ENCODE measurements at regions not wholly inside any gene's neighbourhood (a gene's known extent, or its start where the extent isn't known, plus 50 kb on each side); places are given as distances from the start of the nearest gene placed in this dataset.

DNA sequence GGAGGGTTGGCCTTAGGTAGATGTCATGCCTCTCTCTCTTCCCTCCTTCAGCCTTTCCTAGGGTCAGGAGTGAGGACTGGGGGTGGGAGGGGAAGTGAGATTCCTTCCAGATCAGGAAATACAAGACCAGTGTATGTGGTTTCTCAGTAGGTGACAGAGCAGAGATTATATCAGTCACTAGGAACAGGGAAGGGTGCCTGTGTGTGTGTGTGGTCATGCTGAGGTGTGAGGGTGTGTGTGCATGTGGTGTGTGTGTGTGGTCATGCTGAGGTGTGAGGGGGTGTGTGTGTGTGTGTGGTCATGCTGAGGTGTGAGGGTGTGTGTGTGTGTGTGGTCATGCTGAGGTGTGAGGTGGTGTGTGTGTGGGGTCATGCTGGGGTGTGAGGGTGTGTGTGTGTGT, 259.8 kb downstream of the LOXHD1 start (continued):
- TF ChIP-seq NKRF (IDR thresholded peaks at IDR 0.05; ENCODE audit: borderline replicate concordance): no peak
- TF ChIP-seq SIN3B (IDR thresholded peaks at IDR 0.05; ENCODE audit: low read depth): no peak
- TF ChIP-seq BDP1 (IDR thresholded peaks at IDR 0.05; ENCODE audit: insufficient read depth, insufficient read length): no peak
- no peak for TF ChIP-seq MYC (IDR thresholded peaks at IDR 0.05; ENCODE audit: low read depth, low read length)
- TF ChIP-seq MYC (CRISPR knock-in tag; IDR thresholded peaks at IDR 0.05; ENCODE audit: borderline replicate concordance, low read depth): no peak
- peak; percentile 66; the same call in 1 of the 2 replicates for TF ChIP-seq ESRRA (IDR thresholded peaks at IDR 0.05; ENCODE audit: borderline replicate concordance, low read depth)
- TF ChIP-seq DMBX1 (CRISPR knock-in tag; IDR thresholded peaks at IDR 0.05; ENCODE audit: borderline replicate concordance): no peak
- TF ChIP-seq MYNN (IDR thresholded peaks at IDR 0.05): 0 out of 2 replicates have a peak, but pooled peaks have one; percentile 26
- TF ChIP-seq MYNN (CRISPR knock-in tag; IDR thresholded peaks at IDR 0.05): no peak
- peak; percentile 30; the same call in 1 of the 2 replicates for TF ChIP-seq CTBP1 (IDR thresholded peaks at IDR 0.05; ENCODE audit: borderline replicate concordance)
- no peak for TF ChIP-seq ERF (CRISPR knock-in tag; IDR thresholded peaks at IDR 0.05)
- TF ChIP-seq GABPB1 (CRISPR knock-in tag; IDR thresholded peaks at IDR 0.05): no peak
- no peak for TF ChIP-seq SIX5 (IDR thresholded peaks at IDR 0.05; ENCODE audit: borderline replicate concordance in 1 of 2, insufficient read depth in 1 of 2, low read depth in 1 of 2, low read length in 2 of 2)
- no peak for TF ChIP-seq FOXK2 (conservative IDR thresholded peaks at IDR 0.05 in 1 of 2, IDR thresholded peaks at IDR 0.05 in 1 of 2; ENCODE audit: low read depth in 2 of 2)
- TF ChIP-seq, protein P1, sequence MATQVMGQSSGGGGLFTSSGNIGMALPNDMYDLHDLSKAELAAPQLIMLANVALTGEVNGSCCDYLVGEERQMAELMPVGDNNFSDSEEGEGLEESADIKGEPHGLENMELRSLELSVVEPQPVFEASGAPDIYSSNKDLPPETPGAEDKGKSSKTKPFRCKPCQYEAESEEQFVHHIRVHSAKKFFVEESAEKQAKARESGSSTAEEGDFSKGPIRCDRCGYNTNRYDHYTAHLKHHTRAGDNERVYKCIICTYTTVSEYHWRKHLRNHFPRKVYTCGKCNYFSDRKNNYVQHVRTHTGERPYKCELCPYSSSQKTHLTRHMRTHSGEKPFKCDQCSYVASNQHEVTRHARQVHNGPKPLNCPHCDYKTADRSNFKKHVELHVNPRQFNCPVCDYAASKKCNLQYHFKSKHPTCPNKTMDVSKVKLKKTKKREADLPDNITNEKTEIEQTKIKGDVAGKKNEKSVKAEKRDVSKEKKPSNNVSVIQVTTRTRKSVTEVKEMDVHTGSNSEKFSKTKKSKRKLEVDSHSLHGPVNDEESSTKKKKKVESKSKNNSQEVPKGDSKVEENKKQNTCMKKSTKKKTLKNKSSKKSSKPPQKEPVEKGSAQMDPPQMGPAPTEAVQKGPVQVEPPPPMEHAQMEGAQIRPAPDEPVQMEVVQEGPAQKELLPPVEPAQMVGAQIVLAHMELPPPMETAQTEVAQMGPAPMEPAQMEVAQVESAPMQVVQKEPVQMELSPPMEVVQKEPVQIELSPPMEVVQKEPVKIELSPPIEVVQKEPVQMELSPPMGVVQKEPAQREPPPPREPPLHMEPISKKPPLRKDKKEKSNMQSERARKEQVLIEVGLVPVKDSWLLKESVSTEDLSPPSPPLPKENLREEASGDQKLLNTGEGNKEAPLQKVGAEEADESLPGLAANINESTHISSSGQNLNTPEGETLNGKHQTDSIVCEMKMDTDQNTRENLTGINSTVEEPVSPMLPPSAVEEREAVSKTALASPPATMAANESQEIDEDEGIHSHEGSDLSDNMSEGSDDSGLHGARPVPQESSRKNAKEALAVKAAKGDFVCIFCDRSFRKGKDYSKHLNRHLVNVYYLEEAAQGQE (IDR thresholded peaks at IDR 0.05; ENCODE audit: borderline replicate concordance): no peak
- TF ChIP-seq, protein P1 (CRISPR knock-in tag; IDR thresholded peaks at IDR 0.05; ENCODE audit: low read depth): no peak
- TF ChIP-seq ZBTB43 (CRISPR knock-in tag; IDR thresholded peaks at IDR 0.05): no peak
- peak; percentile 46; the same call in 1 of the 2 replicates for TF ChIP-seq ARID1B (IDR thresholded peaks at IDR 0.05)
